C4-2B (cell line): ENCODE measurements at regions not wholly inside any gene's neighbourhood (a gene's known extent, or its start where the extent isn't known, plus 50 kb on each side); places are given as distances from the start of the nearest gene placed in this dataset.
A peak's percentile ranks its signal among the peaks of the same experiment; 100 is the strongest.

Experiments
- H3K27ac ChIP-seq: fragments of 450-650 bp; 2 replicates; pipeline ENCODE4 v1.5.1; 2017
- ZFX ChIP-seq: fragments of 450-650 bp; IDR thresholded peaks from 2 replicates; pipeline ENCODE4 v1.6.1; 2017
- TF ChIP-seq, protein P1 (sequence below): fragments of 450-650 bp; conservative IDR thresholded peaks from 2 replicates; pipeline ENCODE4 v1.5.1; 2017; ENCODE audit warnings: mild to moderate bottlenecking

DNA sequence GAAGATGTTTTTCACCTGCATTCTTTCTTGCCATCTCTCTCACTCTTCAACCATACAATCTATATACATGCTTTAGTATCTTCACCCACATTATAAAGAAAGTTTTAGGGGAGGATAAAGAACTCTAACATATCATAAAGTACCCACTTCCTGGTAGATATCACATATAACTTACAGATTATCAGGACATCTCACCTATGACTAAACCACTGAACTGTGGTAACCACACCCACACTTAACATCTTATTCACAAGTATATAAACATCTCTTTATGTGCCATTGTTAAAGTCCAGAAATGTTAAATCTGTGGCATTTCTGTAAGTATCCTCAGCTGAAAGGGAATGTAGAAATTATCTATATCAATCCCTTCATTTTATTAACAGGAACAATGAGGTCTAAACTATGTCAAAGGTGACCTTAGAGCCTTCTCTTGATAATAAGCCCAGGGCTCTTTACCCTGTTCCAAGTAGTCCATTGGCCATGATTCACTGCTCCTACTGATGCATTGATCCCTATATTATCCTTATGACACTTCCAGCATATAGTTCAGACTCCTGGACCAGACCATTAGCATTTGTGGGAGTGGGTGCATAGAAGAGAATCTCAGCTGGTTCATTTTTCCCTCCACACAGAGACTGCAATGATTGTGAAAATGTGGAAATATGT lies 182.4 kb downstream of the SUCLG1 start:
- TF ChIP-seq, protein P1, sequence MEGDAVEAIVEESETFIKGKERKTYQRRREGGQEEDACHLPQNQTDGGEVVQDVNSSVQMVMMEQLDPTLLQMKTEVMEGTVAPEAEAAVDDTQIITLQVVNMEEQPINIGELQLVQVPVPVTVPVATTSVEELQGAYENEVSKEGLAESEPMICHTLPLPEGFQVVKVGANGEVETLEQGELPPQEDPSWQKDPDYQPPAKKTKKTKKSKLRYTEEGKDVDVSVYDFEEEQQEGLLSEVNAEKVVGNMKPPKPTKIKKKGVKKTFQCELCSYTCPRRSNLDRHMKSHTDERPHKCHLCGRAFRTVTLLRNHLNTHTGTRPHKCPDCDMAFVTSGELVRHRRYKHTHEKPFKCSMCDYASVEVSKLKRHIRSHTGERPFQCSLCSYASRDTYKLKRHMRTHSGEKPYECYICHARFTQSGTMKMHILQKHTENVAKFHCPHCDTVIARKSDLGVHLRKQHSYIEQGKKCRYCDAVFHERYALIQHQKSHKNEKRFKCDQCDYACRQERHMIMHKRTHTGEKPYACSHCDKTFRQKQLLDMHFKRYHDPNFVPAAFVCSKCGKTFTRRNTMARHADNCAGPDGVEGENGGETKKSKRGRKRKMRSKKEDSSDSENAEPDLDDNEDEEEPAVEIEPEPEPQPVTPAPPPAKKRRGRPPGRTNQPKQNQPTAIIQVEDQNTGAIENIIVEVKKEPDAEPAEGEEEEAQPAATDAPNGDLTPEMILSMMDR: no peak
- no peak for TF ChIP-seq ZFX

DNA sequence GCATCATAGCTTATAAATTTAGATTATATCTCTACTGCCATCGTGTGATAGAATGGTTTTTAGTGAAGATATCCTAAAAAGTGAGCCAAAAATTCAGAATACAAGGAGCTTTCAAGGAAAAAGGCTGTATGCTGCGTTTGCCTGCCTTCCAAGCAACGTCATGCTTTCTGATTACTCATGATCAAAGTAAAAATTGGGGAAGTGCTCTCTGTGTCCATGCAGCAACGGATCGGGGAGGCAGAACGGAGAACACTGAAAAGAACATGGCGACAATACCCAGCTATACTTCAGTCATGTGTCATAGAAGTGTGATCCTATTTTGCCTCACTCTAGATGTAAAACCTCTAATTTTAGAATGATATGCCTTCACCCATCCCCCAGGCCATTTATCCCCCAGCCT lies 185.7 kb downstream of the SUCLG1 start:
- no peak for TF ChIP-seq ZFX
- TF ChIP-seq, protein P1: 0 out of 2 replicates have a peak, but pooled peaks have one; percentile 5

More for the DNA sequence above, 182.4 kb downstream of the SUCLG1 start:
- no peak overlapping the region for H3K27ac ChIP-seq

DNA sequence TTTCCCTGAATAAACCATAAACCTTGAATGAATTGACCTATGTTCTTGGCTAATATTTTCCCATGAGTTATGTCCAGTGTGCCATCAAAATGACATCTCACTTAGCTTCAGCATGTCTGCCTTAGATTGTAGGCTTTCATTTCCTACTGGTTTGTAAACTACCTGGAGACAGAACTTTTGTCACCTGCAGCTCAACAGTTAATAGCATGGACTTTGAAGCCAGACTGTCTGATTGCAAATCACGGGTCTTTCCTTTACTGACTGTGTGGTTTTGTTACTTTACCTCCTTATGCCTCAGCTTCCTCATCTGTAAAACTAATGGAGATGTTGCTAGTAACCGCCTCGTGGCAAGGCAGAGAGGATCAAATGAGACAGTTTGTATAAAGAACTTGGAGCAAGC lies 187.1 kb downstream of the SUCLG1 start:
- TF ChIP-seq, protein P1: no peak
- no peak for TF ChIP-seq ZFX
- no peak overlapping the region for H3K27ac ChIP-seq

More for the DNA sequence above, 185.7 kb downstream of the SUCLG1 start:
- H3K27ac ChIP-seq: no peak overlapping the region

DNA sequence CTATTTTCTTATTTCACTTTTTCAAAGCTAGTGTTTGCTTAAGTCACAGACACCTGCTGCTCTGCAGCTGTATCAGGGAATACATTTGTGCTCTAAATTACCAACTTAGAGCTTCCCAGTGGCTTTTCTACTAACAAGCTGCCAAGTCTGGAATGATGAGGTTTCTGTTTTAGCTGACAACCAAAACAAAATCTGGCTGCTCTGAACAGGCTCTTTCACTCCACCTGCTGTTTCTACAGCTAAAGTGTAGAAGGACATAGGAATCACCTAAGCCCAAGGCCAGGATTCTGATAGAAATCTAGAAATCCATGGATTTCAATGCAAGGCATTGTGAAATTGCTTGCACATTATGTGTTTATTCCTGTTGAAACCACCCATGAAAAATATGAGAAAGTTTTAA lies 201.2 kb downstream of the SUCLG1 start:
- TF ChIP-seq ZFX: no peak
- TF ChIP-seq, protein P1: peak; percentile 35

DNA sequence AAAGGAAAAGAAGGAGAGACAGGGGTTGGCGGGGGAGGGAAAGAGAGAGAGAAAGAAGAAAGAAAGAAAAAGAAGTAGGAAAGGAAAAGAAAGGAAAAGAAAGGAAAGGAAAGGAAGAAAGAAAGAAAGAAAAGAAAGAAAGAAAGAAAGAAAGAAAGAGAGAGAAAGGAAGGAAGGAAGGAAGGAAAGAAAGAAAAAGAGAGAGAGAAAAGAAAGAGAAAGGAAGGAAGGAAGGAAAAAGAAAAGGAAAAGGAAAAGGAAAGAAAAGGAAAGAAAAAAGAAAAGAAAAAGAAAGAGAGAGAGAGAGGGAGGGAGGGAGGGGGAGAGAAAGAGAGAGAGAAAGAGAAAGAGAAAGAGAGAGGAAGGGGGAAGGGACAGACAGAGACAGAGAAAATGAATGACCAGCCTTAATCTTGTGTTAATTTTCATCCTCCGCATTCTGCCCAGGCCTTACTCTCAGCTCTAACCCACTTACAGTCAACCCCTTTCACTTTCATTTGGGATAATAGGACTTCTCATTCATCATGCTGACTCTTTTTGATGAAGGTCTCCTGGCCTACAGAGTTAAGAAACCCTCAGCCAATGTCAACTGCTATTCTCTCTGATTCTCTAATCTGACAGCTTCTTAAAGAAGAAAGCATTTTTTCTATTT lies 207.3 kb downstream of the SUCLG1 start:
- no peak overlapping the region for H3K27ac ChIP-seq
- TF ChIP-seq, protein P1: no peak
- no peak for TF ChIP-seq ZFX

More for the DNA sequence above, 201.2 kb downstream of the SUCLG1 start:
- H3K27ac ChIP-seq: no peak overlapping the region

DNA sequence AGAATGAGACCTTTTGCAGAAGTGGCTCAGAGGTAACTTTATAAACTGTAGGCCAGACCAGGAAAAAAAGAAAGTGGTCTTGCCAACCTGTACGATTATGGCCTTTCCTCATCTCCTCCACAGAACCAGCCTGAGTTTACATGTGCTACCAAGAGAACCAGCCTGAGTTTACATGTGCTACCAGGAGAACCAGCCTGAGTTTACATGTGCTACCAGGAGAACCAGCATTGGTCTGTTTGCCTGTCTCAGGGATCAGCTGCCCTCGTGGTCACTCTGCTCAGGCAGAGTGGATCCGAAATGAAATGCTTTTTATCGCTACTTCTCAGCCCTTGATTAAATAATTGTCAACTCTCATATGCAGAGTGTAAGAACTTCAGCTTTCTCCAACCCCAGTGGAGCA lies 209.9 kb downstream of the SUCLG1 start:
- H3K27ac ChIP-seq: no peak overlapping the region

DNA sequence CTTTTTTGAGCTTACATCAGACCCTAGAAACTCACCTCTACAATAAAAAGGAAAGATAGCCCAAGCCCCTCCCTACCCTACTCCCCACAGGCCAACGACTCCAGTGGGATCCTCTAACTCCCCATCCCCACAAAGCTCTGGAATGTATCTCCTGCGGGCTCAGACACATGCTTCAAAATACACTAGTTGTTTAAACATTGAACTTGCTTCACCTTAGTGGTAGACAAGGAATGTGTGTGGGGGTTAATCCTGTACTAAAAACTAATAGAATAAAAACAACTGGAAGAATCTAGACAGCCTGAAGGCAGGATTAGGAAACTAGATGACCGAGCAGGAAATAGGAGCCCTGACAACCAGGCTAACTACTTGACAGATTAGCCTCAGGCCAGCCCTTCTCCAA lies 211.5 kb downstream of the SUCLG1 start:
- no peak for TF ChIP-seq ZFX
- H3K27ac ChIP-seq: no peak overlapping the region

More for the DNA sequence above, 209.9 kb downstream of the SUCLG1 start:
- TF ChIP-seq, protein P1: no peak
- no peak for TF ChIP-seq ZFX
